ENCODE measurements at regions not wholly inside any gene's neighbourhood (a gene's known extent, or its start where the extent isn't known, plus 50 kb on each side); places are given as distances from the start of the nearest gene placed in this dataset.

DNA sequence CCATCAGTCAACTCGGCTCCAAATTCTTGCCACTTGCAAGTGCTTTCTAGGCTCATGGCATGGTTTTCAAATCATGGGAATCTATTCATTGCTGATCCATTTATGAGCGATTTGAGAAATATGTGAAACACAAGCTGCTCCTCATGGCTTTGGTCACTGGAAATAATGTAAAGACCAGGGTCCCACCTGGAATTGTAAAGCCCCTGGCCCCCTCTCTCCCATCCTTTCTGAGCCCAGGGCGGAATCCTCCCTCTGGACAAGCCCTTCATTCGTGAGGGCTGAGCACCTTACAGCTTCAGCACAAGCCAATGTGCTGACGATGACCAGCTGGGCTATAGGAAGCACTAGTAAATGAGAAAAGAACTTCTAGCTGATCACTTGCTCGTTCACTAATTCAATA lies 96.0 kb downstream of the RNASET2 start:
- TF ChIP-seq MAFK (IDR thresholded peaks at IDR 0.05; ENCODE audit: partially characterized antibody) (no peak), CBX2 (IDR thresholded peaks at IDR 0.05; ENCODE audit: borderline replicate concordance, low read depth) (no peak), EP300 (IDR thresholded peaks at IDR 0.05) (no peak), RAD21 (conservative IDR thresholded peaks at IDR 0.05 in 1 of 2, IDR thresholded peaks at IDR 0.05 in 1 of 2) (no peak)
- TF ChIP-seq, protein P1, sequence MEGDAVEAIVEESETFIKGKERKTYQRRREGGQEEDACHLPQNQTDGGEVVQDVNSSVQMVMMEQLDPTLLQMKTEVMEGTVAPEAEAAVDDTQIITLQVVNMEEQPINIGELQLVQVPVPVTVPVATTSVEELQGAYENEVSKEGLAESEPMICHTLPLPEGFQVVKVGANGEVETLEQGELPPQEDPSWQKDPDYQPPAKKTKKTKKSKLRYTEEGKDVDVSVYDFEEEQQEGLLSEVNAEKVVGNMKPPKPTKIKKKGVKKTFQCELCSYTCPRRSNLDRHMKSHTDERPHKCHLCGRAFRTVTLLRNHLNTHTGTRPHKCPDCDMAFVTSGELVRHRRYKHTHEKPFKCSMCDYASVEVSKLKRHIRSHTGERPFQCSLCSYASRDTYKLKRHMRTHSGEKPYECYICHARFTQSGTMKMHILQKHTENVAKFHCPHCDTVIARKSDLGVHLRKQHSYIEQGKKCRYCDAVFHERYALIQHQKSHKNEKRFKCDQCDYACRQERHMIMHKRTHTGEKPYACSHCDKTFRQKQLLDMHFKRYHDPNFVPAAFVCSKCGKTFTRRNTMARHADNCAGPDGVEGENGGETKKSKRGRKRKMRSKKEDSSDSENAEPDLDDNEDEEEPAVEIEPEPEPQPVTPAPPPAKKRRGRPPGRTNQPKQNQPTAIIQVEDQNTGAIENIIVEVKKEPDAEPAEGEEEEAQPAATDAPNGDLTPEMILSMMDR (IDR thresholded peaks at IDR 0.05) = no peak
- TF ChIP-seq, protein P2, sequence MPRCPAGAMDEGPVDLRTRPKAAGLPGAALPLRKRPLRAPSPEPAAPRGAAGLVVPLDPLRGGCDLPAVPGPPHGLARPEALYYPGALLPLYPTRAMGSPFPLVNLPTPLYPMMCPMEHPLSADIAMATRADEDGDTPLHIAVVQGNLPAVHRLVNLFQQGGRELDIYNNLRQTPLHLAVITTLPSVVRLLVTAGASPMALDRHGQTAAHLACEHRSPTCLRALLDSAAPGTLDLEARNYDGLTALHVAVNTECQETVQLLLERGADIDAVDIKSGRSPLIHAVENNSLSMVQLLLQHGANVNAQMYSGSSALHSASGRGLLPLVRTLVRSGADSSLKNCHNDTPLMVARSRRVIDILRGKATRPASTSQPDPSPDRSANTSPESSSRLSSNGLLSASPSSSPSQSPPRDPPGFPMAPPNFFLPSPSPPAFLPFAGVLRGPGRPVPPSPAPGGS (IDR thresholded peaks at IDR 0.05) = no peak

Measured in A549 (cell line).